Brain microvascular endothelial cell (primary cell): ENCODE measurements at regions not wholly inside any gene's neighbourhood (a gene's known extent, or its start where the extent isn't known, plus 50 kb on each side); places are given as distances from the start of the nearest gene placed in this dataset.
"Not testable (repeated sequence)": the region's sequence is repeated elsewhere in the genome, so short reads cannot be mapped to it uniquely, and the experiment has no call there.

Source experiments
- DNase-seq: peaks from one replicate; pipeline ENCODE4 v3.0.0-alpha.2; 2020
- H3K27ac ChIP-seq: fragments of 250-450 bp; sonication (Bioruptor Pico); 2 replicates; pipeline ENCODE4 v1.5.1; 2020; ENCODE audit warnings: mild to moderate bottlenecking, moderate library complexity
- H3K27me3 ChIP-seq: fragments of 250-450 bp; sonication (Bioruptor Pico); replicated peaks from 2 replicates; pipeline ENCODE4 v1.5.1; 2020; ENCODE audit warnings: mild to moderate bottlenecking
- H3K36me3 ChIP-seq: fragments of 250-450 bp; sonication (Bioruptor Pico); replicated peaks from 2 replicates; pipeline ENCODE4 v1.5.1; 2020; ENCODE audit warnings: mild to moderate bottlenecking
- H3K4me3 ChIP-seq: 2 replicates; pipeline ENCODE4 v1.5.1; 2011; ENCODE audit warnings: low read depth, mild to moderate bottlenecking, control low read depth, low read length, moderate library complexity
- in situ Hi-C: cut with HindIII; loops from 2 replicates; pipeline ENCODE4 v1.10.0; 2017; ENCODE audit warnings: low sequenced_read_pairs, low pct_ligation_motif_present
- TF ChIP-seq, protein P1 (sequence below): IDR thresholded peaks from 2 replicates; pipeline ENCODE4 v1.5.1; 2011; ENCODE audit warnings: low read depth, mild to moderate bottlenecking, moderate library complexity, low read length, control low read depth, inconsistent platforms; ENCODE audit errors: missing control alignments

- Histone ChIP-seq H3K36me3 (no peaks in the 10 kb centered on the region), H3K27me3 (no peaks in the 10 kb centered on the region), H3K27ac (no peak overlapping the region), H3K4me3 (no peak overlapping the region)
- in situ Hi-C loops, result no loop called here
- TF ChIP-seq, protein P1, sequence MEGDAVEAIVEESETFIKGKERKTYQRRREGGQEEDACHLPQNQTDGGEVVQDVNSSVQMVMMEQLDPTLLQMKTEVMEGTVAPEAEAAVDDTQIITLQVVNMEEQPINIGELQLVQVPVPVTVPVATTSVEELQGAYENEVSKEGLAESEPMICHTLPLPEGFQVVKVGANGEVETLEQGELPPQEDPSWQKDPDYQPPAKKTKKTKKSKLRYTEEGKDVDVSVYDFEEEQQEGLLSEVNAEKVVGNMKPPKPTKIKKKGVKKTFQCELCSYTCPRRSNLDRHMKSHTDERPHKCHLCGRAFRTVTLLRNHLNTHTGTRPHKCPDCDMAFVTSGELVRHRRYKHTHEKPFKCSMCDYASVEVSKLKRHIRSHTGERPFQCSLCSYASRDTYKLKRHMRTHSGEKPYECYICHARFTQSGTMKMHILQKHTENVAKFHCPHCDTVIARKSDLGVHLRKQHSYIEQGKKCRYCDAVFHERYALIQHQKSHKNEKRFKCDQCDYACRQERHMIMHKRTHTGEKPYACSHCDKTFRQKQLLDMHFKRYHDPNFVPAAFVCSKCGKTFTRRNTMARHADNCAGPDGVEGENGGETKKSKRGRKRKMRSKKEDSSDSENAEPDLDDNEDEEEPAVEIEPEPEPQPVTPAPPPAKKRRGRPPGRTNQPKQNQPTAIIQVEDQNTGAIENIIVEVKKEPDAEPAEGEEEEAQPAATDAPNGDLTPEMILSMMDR, result no peak
- no peak for DNase-seq
Measured at GRCh38 chr3:118127992-118128391, 906.7 kb downstream of the IGSF11 start.

GRCh38 chr3:118128886-118129285 is 905.8 kb downstream of the IGSF11 start:
- Histone ChIP-seq H3K27ac (no peak overlapping the region), H3K36me3 (no peaks in the 10 kb centered on the region), H3K27me3 (no peaks in the 10 kb centered on the region), H3K4me3 (no peak overlapping the region)
- TF ChIP-seq, protein P1, result no peak
- DNase-seq, result no peak
- in situ Hi-C loops, result no loop called here

DNA sequence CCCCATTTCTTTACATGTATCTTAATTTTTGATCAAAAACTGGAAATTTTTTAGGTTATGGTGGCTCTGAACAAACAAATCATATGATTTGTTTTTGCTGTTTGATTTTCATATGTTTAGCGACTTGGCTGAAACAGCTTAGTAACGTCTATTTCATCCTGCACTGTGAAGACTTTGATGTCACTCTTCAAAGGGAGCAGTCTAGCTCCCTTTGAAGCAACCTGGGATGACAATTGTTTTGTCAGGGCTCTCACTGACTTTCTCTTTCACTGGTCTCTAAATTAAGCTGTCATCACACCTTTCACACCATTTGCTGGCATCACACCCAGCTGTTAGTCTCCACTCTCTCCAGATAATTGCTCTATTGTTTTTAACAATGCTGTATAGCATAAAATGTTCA is 896.9 kb downstream of the IGSF11 start:
- in situ Hi-C loops, result no loop called here
- no peaks in the 10 kb centered on the region for H3K27me3 ChIP-seq
- H3K4me3 ChIP-seq, result no peak overlapping the region
- no peak for DNase-seq
- TF ChIP-seq, protein P1, result no peak
- no peaks in the 10 kb centered on the region for H3K36me3 ChIP-seq
- no peak overlapping the region for H3K27ac ChIP-seq

DNA sequence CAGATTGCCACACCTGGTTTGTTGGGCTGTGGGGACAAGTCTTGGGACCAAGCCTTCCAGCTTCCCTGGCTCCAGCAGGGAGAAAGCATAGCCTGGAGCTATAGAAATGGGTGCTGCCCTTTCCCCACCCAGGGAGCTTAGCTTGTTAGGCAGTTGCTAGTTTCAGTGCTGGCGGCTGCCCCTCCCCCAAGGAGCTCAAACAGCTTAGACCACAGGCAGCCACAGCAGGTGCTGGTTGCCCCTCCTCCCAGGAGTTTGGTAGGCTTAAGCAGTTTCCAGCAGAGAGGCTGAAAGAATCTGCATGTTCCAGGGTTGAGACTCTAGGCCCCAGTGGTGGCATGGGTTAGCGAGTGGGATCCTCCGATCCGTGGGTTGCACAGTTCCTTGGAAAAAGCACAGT is 889.7 kb downstream of the IGSF11 start:
- no peak for DNase-seq
- no peaks in the 10 kb centered on the region for H3K36me3 ChIP-seq
- H3K4me3 ChIP-seq, result no peak overlapping the region
- no peaks in the 10 kb centered on the region for H3K27me3 ChIP-seq
- no peak overlapping the region for H3K27ac ChIP-seq
- in situ Hi-C loops, result no loop called here
- TF ChIP-seq, protein P1, result no peak

DNA sequence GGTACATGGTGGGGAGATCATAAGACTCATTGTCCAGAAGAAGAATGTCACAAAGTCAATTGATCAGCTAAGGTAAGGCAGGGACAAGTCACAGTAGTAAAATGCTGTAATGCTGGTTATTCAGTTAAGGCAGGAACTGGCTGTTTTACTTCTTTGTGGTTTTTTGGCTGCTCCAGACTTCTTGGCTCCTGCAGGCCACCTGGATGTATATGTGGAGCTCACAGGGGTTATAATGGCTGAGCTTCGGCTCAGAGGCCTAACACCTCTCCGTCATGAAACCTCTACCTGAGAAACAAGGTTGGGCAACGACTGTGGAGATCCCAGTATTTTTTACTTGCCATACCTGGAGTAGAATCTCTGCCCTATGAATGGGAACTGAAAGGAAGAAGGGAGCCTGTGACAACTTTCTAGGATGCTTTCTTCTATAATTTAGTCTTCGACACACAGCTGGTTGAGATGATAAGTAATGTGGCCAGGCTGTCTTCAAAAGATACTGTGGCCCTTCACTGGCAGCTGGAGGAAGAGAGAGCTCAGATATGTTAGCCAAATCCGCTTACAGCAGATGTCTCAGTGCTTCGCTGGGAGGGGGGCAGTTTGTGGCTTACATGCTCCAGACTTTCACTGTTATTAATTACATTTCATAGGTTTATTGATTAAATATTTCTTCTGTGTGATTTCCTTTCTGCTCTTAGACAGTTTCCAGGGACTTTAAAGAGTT is 887.8 kb downstream of the IGSF11 start:
- no peak for DNase-seq
- Histone ChIP-seq H3K27me3 (no peaks in the 10 kb centered on the region), H3K36me3 (no peaks in the 10 kb centered on the region), H3K4me3 (no peak overlapping the region), H3K27ac (no peak overlapping the region)
- in situ Hi-C loops, result no loop called here
- TF ChIP-seq, protein P1, result no peak

DNA sequence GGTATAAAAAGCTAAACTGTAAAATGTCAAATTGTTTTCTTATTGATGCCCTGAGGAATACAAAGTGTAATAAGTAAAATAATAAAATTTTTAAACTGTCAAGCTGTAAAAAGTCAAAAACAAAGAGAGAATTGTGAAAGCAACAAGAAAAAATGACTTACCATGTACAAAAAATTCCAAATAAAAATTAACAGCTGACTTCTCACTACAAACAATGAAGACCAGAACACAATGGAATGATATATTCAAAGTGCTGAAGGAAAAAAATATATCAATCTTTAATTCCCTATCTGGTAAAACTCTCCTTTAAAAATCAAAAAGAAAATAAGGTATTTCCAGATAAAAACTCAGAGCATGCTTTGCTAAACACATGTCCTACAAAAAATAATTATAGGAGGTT is 883.5 kb downstream of the IGSF11 start:
- H3K4me3 ChIP-seq, result no peak overlapping the region
- TF ChIP-seq, protein P1, result no peak
- in situ Hi-C loops, result no loop called here
- H3K36me3 ChIP-seq, result no peaks in the 10 kb centered on the region
- H3K27me3 ChIP-seq, result no peaks in the 10 kb centered on the region
- DNase-seq, result no peak
- no peak overlapping the region for H3K27ac ChIP-seq

- H3K27me3 ChIP-seq, H3K27ac ChIP-seq, in situ Hi-C loops, H3K4me3 ChIP-seq, H3K36me3 ChIP-seq, DNase-seq: not testable (repeated sequence)
Measured at GRCh38 chr3:118162627-118163588, 871.7 kb downstream of the IGSF11 start.
